HG03432 (cell line): ENCODE measurements at regions not wholly inside any gene's neighbourhood (a gene's known extent, or its start where the extent isn't known, plus 50 kb on each side); places are given as distances from the start of the nearest gene placed in this dataset.

ENCODE experiments used
- ATAC-seq: cut with Tn5 transposase; IDR thresholded peaks from one replicate; pipeline ENCODE4 v1.9.1; 2021; ENCODE audit warnings: mild to moderate bottlenecking, moderate library complexity; ENCODE audit not compliant: unreplicated experiment

GRCh38 chr4:10212400-10212799, 95.8 kb upstream of the WDR1 start:
- ATAC-seq: no peak

GRCh38 chr4:10207116-10207515, 90.5 kb upstream of the WDR1 start:
- ATAC-seq: no peak

- ATAC-seq: no peak
Observed at GRCh38 chr4:10205223-10205622, 88.6 kb upstream of the WDR1 start.

- no peak for ATAC-seq
Observed at GRCh38 chr4:10204401-10205058, 87.9 kb upstream of the WDR1 start.

GRCh38 chr4:10203851-10204250, 87.3 kb upstream of the WDR1 start:
- no peak for ATAC-seq

- ATAC-seq: no peak
Observed at GRCh38 chr4:10201381-10202223, 85.0 kb upstream of the WDR1 start.

- ATAC-seq: no peak
Observed at GRCh38 chr4:10200869-10201268, 84.3 kb upstream of the WDR1 start.

GRCh38 chr4:10198365-10198764, 81.8 kb upstream of the WDR1 start:
- ATAC-seq: no peak

- no peak for ATAC-seq
Observed at GRCh38 chr4:10197952-10198351, 81.4 kb upstream of the WDR1 start.

- no peak for ATAC-seq
Observed at GRCh38 chr4:10196191-10196590, 79.6 kb upstream of the WDR1 start.

- no peak for ATAC-seq
Observed at GRCh38 chr4:10192331-10192730, 75.7 kb upstream of the WDR1 start.

GRCh38 chr4:10188400-10189004, 71.9 kb upstream of the WDR1 start:
- ATAC-seq: no peak

GRCh38 chr4:10186228-10187214, 69.9 kb upstream of the WDR1 start:
- no peak for ATAC-seq

- no peak for ATAC-seq
Observed at GRCh38 chr4:10185518-10186227, 69.1 kb upstream of the WDR1 start.

- ATAC-seq: no peak
Observed at GRCh38 chr4:10184501-10184938, 67.9 kb upstream of the WDR1 start.

GRCh38 chr4:10184041-10184440, 67.4 kb upstream of the WDR1 start:
- ATAC-seq: no peak

- ATAC-seq: no peak
Observed at GRCh38 chr4:10183462-10183861, 66.9 kb upstream of the WDR1 start.

GRCh38 chr4:10182446-10183424, 66.1 kb upstream of the WDR1 start:
- no peak for ATAC-seq
